ENCODE measurements at regions not wholly inside any gene's neighbourhood (a gene's known extent, or its start where the extent isn't known, plus 50 kb on each side); places are given as distances from the start of the nearest gene placed in this dataset.

DNA sequence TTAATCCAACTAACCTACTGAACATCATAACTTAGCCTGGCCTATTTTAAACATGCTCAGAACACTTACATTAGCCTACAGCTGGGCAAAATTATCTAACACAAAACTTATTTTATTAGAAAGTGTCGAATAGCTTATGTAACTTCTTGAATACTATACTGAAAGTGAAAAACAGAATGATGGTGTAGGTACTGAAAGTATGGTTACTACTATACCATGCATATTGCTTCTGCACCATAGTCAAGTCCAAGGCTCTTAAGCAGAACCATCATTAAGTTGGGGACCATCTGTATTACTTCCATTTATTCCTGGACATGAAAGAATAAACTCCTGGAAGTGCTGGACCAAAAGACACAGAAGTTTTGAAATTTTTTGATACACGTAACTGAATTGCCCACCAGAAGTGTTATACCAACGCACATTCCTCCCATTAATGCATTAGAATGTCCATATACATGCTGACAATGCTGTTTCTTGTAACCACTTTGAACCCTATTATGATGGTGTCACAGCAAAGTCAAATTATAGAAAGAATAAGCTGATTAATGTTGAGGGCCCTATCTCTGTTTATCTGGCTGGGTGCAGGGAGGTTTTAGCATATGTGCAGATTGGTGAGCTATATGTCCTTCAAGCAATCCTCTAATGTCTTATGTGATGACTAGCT lies 375.7 kb downstream of the ACTL7B start:
- no peak for DNase-seq

DNA sequence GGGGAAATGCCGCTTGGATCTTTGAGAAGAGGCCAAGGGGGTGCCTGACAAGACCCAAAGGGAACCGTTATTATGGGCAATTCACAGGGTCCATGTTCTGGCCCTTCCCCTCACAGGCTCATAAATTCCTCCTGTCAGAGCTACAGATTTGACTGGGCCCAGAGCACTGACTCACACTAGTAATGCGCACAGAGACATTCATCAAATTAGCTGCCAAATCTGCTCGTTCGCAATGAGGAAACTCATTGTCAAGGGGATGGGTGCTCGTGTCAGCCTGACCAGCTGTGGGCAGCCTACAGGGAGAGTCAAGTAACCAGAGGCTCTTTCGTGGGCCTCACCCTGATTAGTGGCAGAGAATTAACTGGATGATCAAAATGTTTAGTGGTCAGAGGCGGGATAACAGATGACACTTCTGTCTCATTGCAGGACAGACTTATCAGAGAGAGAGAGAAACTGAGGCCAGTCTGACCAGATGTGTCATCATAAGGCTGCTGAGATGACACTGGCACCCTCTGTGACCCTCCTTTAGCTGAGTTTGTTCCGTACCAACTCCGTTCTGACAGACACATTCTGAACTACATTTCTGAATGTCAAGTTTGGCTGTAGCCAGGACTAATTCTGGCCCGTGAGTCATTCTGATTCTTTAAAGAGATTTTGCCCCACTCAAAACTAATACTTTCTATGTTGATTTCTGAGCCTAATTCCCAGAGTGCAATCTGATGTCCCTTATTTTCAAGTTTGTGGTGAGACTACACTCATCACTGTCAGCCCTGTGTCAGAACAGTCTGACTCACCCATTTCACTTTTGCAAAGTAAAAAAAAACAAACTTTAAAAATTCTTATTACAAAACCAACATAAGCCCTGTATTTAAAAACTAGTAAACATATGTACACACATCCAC lies 377.1 kb downstream of the ACTL7B start:
- no peak for DNase-seq

DNA sequence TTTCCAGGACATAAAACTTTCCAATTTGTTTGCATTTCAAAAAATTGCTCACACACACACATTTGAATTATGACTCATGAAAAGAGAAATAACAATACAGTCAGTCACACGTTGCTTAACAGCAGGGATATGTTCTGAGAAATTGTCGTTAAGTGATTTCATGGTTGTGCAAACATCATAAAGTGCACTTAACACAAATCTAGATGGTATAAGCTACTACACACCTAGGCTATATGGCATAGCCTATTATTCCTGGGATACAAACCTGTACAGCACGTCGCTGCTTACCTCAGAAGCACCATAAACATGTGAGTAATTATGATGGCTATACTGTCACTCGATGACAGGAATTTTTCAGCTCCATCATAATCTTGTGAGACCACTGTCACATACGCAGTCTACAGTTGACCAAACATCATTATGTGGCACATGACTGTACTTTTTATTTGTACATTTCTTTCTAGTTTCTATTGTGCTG lies 378.2 kb downstream of the ACTL7B start:
- no peak for DNase-seq

DNA sequence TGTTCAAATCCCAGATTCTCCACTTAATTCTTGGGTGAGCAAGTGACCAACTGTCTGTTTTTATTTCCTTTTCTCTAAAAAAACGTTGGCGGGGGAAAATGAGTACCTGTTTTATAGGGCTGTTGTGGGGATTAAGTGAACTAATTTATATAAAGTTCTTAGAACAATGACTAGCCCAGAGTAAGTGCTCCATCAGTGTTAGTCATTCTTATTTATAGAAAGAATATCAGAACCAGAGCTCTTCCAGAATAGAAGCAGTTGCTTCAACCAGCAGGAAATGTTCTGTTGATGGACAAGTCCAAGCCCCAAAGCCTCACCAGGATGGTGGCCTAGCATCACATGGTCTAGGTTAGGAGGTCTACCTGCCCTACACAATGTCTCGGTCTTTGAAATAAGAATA lies 379.2 kb downstream of the ACTL7B start:
- DNase-seq: no peak

GRCh38 chr9:108475813-108476212 lies 380.0 kb downstream of the ACTL7B start:
- no peak for DNase-seq

- DNase-seq: no peak
Measured at GRCh38 chr9:108474356-108474755, 381.4 kb downstream of the ACTL7B start.

DNA sequence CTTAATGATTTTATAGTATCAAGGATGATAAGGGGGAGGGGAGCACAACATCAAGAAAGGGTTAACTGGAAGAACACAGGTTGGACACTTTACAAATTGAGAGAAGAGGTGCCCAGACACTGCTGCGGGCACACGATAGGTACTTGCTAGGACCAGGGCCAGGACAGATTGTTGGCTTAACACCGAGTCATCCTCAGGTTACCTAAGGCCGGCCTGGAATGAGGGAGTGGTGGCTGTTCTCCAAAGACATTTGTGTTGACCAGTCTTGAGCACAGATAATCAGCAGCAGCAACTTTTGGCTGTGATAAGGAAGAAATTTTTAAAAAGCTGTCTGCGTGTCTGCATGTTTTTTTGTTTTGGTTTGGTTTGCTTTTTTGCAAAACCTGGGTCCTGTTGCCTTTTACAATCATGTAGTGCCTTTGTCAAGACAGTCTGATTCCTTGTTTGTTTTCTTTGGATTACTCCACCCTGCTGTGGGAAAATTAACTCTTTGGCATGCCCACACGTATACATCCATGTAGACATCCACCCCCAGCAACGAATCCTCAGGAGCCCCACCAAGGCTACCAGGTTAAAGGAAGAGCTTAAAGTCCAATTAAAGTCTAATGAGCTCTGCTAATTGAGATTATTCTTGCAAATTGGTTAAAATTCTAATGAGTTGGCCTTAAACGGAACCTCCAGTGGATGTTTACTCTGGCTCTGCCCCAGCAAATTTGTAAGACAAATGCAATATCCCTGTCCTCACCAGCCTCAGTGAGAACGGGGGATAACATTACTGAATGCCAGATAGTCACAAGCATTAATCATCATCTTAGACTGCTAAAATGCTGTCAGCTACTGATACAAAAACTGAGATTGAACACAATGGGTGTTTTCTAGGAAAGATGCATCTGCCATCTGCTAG lies 382.3 kb downstream of the ACTL7B start:
- no peak for DNase-seq

DNA sequence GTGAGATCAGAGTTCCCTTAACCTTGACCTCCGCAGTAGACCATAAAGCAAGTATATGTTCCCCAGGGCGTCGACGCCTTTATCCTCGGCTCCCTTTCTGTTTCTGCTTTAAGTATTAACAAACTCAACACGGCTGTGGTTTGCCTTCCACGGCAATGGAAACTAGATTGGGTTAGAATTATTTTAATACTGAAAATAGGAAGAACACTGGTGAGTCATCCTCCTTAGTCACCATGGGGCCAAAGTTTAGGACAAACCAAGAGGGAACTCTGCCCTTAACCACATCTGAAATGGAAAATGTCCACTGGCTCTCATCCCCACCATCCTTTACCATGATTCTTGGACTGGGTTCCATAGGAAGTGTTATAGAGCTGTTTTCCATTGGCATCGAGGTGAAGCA lies 386.1 kb downstream of the ACTL7B start:
- no peak for DNase-seq

DNA sequence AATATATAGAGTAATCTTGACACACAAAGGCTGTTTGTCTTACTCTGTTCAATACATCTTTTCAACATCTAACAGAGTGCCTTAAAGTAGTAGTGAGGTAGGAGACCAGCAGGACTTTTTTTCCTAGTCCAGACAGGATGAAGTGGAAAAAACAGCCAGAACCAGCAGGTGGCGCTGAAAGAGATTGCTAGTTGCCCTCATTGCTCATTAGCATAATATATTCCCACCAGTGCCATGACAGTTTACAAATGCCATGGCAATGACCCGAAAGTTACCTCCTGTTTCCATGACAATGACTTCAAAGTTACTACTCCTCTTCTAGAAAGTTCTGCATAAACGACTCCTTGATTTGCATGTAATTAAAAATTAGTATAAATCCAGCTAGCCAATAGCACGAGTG lies 387.4 kb downstream of the ACTL7B start:
- peak; percentile 4 for DNase-seq

DNA sequence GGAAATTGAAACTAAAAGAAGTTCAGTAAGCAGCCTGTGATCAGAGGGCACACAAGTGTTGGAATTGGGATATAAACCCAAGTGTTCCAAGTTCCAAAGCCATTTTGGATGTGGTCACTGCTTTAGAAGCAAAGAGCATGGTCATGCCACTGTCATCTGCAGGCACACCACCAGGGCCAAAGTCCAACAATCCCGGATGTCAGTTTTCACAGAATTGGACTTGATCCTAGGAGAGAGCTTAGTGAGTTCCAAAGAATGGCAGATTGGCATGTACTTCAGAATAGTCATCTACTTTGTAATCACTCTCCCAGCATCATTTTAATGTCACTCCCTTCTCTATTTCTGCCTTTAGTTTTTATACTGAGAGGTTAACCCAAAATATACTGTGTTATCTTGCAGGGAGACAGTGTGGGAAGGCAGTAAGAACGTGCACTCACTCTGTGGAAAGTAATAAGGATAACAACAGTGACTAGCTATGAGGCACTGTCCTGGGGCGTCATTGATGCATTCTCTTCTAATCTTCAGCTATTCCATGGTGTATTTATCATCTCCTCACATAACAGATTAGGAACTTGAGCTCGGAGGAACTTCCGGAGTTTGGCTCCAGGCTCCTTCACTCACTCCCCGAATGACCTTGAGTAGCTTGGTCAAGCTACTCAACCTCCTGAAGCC lies 388.0 kb downstream of the ACTL7B start:
- no peak for DNase-seq

DNA sequence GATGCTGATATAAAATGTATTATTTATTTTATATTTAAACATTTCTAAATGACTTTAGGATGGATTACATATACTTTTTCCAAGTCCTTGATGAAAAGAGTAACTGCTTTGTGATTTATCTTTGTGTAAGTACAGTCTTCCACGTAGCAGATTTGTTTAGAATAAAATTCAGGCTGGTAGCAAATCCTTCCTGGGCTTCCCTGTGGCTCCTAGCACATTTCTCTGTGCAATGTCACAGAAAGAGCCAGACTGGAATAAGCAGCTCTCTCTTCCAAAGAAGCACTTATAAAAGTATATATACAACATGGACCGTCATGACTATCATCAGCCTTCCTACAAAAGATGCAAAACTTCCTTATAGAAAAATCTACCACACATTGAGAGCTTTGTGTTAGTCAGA lies 388.6 kb downstream of the ACTL7B start:
- DNase-seq: no peak

GRCh38 chr9:108466304-108466703 lies 389.5 kb downstream of the ACTL7B start:
- DNase-seq: no peak

GRCh38 chr9:108463932-108464606 lies 391.7 kb downstream of the ACTL7B start:
- no peak for DNase-seq

DNA sequence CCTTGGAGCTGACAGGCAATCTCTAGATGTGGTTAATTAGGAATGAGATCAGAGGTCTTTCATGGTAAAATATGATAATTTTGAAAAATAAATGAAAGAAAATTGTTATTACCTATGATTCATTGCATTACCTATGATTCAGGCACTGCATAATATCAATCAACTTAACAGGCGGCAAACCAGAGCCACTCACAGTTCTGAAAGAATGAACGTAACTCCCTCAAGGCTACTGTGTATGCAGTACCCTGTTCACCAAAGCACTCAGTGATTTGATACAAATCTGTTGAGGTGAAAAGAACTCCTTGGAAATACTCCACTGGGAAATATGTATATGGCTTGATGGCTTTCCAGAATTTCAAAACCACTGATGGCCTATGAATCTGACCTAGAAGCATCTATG lies 398.9 kb downstream of the ACTL7B start:
- no peak for DNase-seq

- no peak for DNase-seq
Measured at GRCh38 chr9:108445431-108446071, 410.2 kb downstream of the ACTL7B start.

- DNase-seq: no peak
Measured at GRCh38 chr9:108444400-108445358, 411.1 kb downstream of the ACTL7B start.

DNA sequence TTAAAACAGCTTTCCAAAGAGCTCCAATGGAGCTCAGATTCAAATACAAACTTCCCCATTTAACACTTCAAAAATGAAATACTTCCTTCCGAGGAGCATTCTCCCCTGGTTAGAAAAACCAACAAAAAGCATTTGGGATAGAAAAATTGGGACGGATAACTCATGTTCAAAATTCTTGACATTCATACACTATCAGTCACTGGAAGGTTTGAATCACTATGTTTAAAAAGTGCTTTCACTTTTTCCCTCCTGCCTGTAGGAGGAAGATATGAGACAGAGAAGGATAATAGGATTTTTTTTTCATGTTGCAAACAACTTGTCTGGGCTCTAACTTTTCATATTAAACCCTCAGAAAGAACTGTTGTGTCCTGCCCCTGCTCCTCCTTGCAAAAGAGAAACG lies 412.0 kb downstream of the ACTL7B start:
- DNase-seq: no peak

DNA sequence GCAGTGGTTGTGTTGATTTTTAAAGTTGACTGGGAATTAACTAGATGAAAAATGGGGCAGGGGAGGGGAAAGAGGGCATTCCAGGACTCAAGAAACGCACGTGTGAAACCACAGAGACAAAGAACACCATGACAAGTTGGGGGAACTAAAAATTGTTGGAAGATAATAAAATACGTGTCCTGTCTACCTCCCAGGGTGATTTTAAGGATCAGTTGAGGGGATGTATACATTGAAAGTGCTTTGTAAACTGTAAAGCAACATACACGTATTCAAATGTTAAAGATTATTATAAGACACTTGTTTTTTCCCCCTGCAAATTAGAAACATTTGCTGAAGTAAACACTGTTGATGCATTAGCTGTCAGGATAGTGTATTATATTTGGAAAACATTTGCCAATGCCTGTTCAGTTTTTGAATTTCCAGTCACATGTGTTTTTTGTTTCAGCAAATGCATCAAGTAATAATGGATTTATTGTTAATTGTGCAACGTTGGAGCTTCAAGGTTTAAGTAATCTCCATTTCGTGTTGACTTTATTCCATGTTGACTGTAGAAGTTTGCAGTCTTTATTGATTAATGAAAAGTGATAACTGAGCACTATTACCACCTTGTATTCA lies 412.7 kb downstream of the ACTL7B start:
- no peak for DNase-seq

GRCh38 chr9:108442627-108443018 lies 413.2 kb downstream of the ACTL7B start:
- DNase-seq: no peak

DNA sequence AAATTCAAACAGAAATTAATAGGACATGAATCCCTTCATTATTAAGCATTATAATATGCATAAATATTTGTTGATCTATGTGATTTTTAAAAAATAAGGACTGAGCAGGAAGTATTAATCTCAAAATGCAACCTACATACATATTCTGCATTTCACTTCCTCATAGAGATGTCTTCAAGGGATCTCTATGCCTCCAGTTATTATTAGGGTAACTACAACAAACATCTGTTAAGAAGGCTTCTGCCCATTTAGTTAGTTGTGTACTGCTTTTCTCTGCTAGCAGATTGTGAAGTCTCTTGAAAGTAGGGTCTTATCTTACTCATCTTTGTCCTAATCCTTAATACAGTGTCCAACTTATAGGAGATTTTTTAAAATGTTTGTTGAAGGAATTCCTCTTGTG lies 414.1 kb downstream of the ACTL7B start:
- no peak for DNase-seq

Data from stimulated activated CD4-positive, alpha-beta T cell treated with anti-CD3 and anti-CD28 coated beads, Interleukin-4, amount 100 ng/mL, for 24 hours (primary cell).